ENCODE measurements at regions not wholly inside any gene's neighbourhood (a gene's known extent, or its start where the extent isn't known, plus 50 kb on each side); places are given as distances from the start of the nearest gene placed in this dataset.

- Histone ChIP-seq H4K20me1 (ENCODE audit: insufficient read depth) (no peaks in the 10 kb centered on the region), H3K9ac (ENCODE audit: low read length) (no peak overlapping the region), H3K79me2 (replicated peaks; ENCODE audit: insufficient read depth, low read length) (no peaks in the 10 kb centered on the region), H3K27ac (ENCODE audit: low read length) (no peak overlapping the region), H3K4me2 (ENCODE audit: low read length) (no peak overlapping the region), H3K9me2 (ENCODE audit: insufficient read depth, low read length) (no peaks in the 10 kb centered on the region), H3K36me3 (ENCODE audit: insufficient read depth, low read length) (no peaks in the 10 kb centered on the region), H3K27me3 (ENCODE audit: insufficient read depth, low read depth, low read length) (no peaks in the 10 kb centered on the region), H3F3A (ENCODE audit: insufficient read depth, low read length, poor library complexity, severe bottlenecking) (no peaks in the 10 kb centered on the region), H3K9me3 (ENCODE audit: low read length) (no peaks in the 10 kb centered on the region), H2AFZ (ENCODE audit: low read depth, low read length) (no peak overlapping the region), H3K4me3 (ENCODE audit: low read length) (no peak overlapping the region)
- TF ChIP-seq EP300 (conservative IDR thresholded peaks at IDR 0.05; ENCODE audit: poor library complexity, severe bottlenecking) = no peak
- no peak for TF ChIP-seq EZH2 (IDR thresholded peaks at IDR 0.05; ENCODE audit: borderline replicate concordance, insufficient read depth, low read length, poor library complexity, severe bottlenecking)
- no peak for TF ChIP-seq REST (IDR thresholded peaks at IDR 0.05; ENCODE audit: borderline replicate concordance)
- no peak for TF ChIP-seq MXI1 (conservative IDR thresholded peaks at IDR 0.05; ENCODE audit: poor library complexity, severe bottlenecking)
- no peak for TF ChIP-seq SMC3 (conservative IDR thresholded peaks at IDR 0.05; ENCODE audit: poor library complexity)
- no peak for TF ChIP-seq RAD21 (conservative IDR thresholded peaks at IDR 0.05)
- TF ChIP-seq POLR2AphosphoS5 (IDR thresholded peaks at IDR 0.05) = no peak
- no peak for TF ChIP-seq TAF1 (IDR thresholded peaks at IDR 0.05; ENCODE audit: low read depth)
- TF ChIP-seq CTCF (IDR thresholded peaks at IDR 0.05; ENCODE audit: poor library complexity, severe bottlenecking) = no peak
These were observed 94.4 kb upstream of the BACE2 start for GRCh38 chr21:41073558-41073957.

DNA sequence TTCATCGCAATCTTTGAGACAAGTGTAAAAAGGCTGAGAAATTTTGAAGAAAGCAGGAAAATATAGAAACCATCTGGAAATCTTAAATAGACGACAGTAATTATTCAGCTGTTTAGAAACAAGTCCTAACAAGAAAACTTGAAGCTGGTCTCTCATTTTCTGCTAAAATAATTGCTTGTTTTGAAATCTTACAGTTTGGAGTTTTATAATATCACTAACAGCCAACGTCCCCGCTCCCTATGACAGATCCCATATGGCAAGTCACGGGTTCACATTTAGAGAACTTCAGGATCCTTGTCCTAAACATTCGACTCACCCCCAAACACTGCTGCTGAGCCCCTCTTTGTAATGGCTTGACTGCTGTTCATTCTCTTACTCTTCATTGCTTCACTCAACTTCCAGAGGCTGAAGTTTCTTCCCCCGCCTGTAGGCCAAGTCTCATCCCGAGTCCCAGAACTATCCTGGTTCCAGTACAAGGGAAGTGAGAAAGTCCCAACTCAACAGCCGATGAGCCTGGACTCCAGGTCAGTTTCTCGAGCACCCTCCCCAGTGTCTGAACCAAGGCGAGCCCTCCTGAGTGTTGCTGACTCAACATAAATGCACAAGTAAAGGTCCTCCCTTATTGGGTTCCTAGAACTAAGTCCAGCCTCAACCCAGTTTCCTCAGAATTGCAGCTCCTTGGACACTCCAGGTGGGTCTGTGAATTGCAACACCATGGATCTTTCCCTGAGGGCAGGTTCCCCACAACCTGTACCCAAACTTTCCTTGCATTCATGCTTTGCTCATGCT is 93.4 kb upstream of the BACE2 start:
- Histone ChIP-seq H3K9me2 (ENCODE audit: insufficient read depth, low read length) (no peaks in the 10 kb centered on the region), H3F3A (ENCODE audit: insufficient read depth, low read length, poor library complexity, severe bottlenecking) (no peaks in the 10 kb centered on the region)
- TF ChIP-seq MXI1 (conservative IDR thresholded peaks at IDR 0.05; ENCODE audit: poor library complexity, severe bottlenecking) (no peak), EP300 (conservative IDR thresholded peaks at IDR 0.05; ENCODE audit: poor library complexity, severe bottlenecking) (no peak), REST (IDR thresholded peaks at IDR 0.05; ENCODE audit: borderline replicate concordance) (no peak), CTCF (IDR thresholded peaks at IDR 0.05; ENCODE audit: poor library complexity, severe bottlenecking) (no peak), TAF1 (IDR thresholded peaks at IDR 0.05; ENCODE audit: low read depth) (no peak), RAD21 (conservative IDR thresholded peaks at IDR 0.05) (no peak), SMC3 (conservative IDR thresholded peaks at IDR 0.05; ENCODE audit: poor library complexity) (no peak), EZH2 (IDR thresholded peaks at IDR 0.05; ENCODE audit: borderline replicate concordance, insufficient read depth, low read length, poor library complexity, severe bottlenecking) (no peak)

More for the DNA sequence above, 93.4 kb upstream of the BACE2 start:
- no peaks in the 10 kb centered on the region for H3K36me3 ChIP-seq (ENCODE audit: insufficient read depth, low read length)
- H4K20me1 ChIP-seq (ENCODE audit: insufficient read depth) = no peaks in the 10 kb centered on the region
- H3K79me2 ChIP-seq (replicated peaks; ENCODE audit: insufficient read depth, low read length) = no peaks in the 10 kb centered on the region
- H3K4me2 ChIP-seq (ENCODE audit: low read length) = no peak overlapping the region
- no peak overlapping the region for H2AFZ ChIP-seq (ENCODE audit: low read depth, low read length)
- H3K9me3 ChIP-seq (ENCODE audit: low read length) = no peaks in the 10 kb centered on the region
- no peak overlapping the region for H3K27ac ChIP-seq (ENCODE audit: low read length)
- no peak overlapping the region for H3K9ac ChIP-seq (ENCODE audit: low read length)
- no peak overlapping the region for H3K4me3 ChIP-seq (ENCODE audit: low read length)
- no peaks in the 10 kb centered on the region for H3K27me3 ChIP-seq (ENCODE audit: insufficient read depth, low read depth, low read length)
